OCI-LY3 (cell line): ENCODE measurements at regions not wholly inside any gene's neighbourhood (a gene's known extent, or its start where the extent isn't known, plus 50 kb on each side); places are given as distances from the start of the nearest gene placed in this dataset.

Experiments used
- H2AFZ ChIP-seq: fragments of 200-600, 300-600 bp; shearing (Covaris generic); 2 replicates; pipeline ENCODE4 v1.6.0; 2014; ENCODE audit warnings: antibody characterized with exemption, low read depth, low read length
- H3K27ac ChIP-seq: fragments of 200-600, 300-600 bp; sonication (generic); 2 replicates; pipeline ENCODE4 v1.5.1; 2014; ENCODE audit warnings: mild to moderate bottlenecking, low read length, moderate library complexity, mixed read lengths
- H3K27me3 ChIP-seq: fragments of 200-600, 300-600 bp; sonication (generic); 2 replicates; pipeline ENCODE4 v1.6.1; 2014; ENCODE audit warnings: low read depth, low read length, mixed read lengths
- H3K36me3 ChIP-seq: fragments of 200-600, 300-600 bp; sonication (generic); replicated peaks from 2 replicates; pipeline ENCODE3; 2014; ENCODE audit warnings: low read depth, low read length, mixed read lengths
- H3K4me1 ChIP-seq: fragments of 300-600, 200-600 bp; sonication (generic); 2 replicates; pipeline ENCODE4 v1.6.1; 2014; ENCODE audit warnings: low read length, mixed read lengths
- H3K4me2 ChIP-seq: fragments of 200-600, 300-600 bp; sonication (generic); 2 replicates; pipeline ENCODE4 v1.6.1; 2014; ENCODE audit warnings: low read length, mixed read lengths
- H3K4me3 ChIP-seq: fragments of 300-600, 200-600 bp; sonication (generic); 2 replicates; pipeline ENCODE4 v1.5.1; 2014; ENCODE audit warnings: antibody characterized with exemption, mild to moderate bottlenecking, low read length, moderate library complexity
- H3K79me2 ChIP-seq: fragments of 300-600, 200-600 bp; shearing (Covaris generic); 2 replicates; pipeline ENCODE4 v1.6.1; 2014; ENCODE audit warnings: mild to moderate bottlenecking, low read length, mixed read lengths
- H3K9ac ChIP-seq: fragments of 300-600, 200-600 bp; shearing (Covaris generic); 2 replicates; pipeline ENCODE4 v1.6.0; 2014; ENCODE audit warnings: mild to moderate bottlenecking, low read length, moderate library complexity
- H3K9me3 ChIP-seq: fragments of 200-600, 300-600 bp; shearing (Covaris generic); 2 replicates; pipeline ENCODE4 v1.6.1; 2014; ENCODE audit warnings: low read length, mixed read lengths; ENCODE audit not compliant: insufficient read depth
- H4K20me1 ChIP-seq: fragments of 200-600, 300-600 bp; sonication (generic); 2 replicates; pipeline ENCODE4 v1.6.1; 2016; ENCODE audit warnings: low read length, mixed read lengths; ENCODE audit not compliant: insufficient read depth
- CTCF ChIP-seq: fragments of 200-600, 300-600 bp; sonication (generic); IDR thresholded peaks from 2 replicates; pipeline ENCODE4 v1.5.1; 2014; ENCODE audit warnings: antibody characterized with exemption, low read length, low read depth
- EZH2phosphoT487 ChIP-seq: fragments of 200-600 bp; shearing (Covaris generic); IDR thresholded peaks from 2 replicates; pipeline ENCODE4 v1.6.1; 2018; ENCODE audit warnings: antibody characterized with exemption, mixed run types, low read depth

GRCh38 chr4:108532738-108533137 lies 87.6 kb upstream of the RPL34 start:
- Histone ChIP-seq H2AFZ (no peak overlapping the region), H4K20me1 (no peaks in the 10 kb centered on the region), H3K9ac (no peak overlapping the region), H3K27me3 (no peaks in the 10 kb centered on the region), H3K36me3 (no peaks in the 10 kb centered on the region), H3K4me3 (no peak overlapping the region), H3K4me1 (no peaks in the 10 kb centered on the region), H3K79me2 (no peaks in the 10 kb centered on the region), H3K27ac (no peak overlapping the region), H3K4me2 (no peak overlapping the region), H3K9me3 (no peaks in the 10 kb centered on the region)
- TF ChIP-seq EZH2phosphoT487 (no peak), CTCF (no peak)

GRCh38 chr4:108532187-108532586 lies 88.2 kb upstream of the RPL34 start:
- Histone ChIP-seq H3K79me2 (no peaks in the 10 kb centered on the region), H2AFZ (no peak overlapping the region), H3K4me3 (no peak overlapping the region), H3K4me1 (no peaks in the 10 kb centered on the region), H3K4me2 (no peak overlapping the region), H4K20me1 (no peaks in the 10 kb centered on the region), H3K9ac (no peak overlapping the region), H3K27me3 (no peaks in the 10 kb centered on the region), H3K27ac (no peak overlapping the region), H3K9me3 (no peaks in the 10 kb centered on the region), H3K36me3 (no peaks in the 10 kb centered on the region)
- TF ChIP-seq EZH2phosphoT487 (no peak), CTCF (no peak)

GRCh38 chr4:108531461-108531860 lies 88.9 kb upstream of the RPL34 start:
- H3K9me3 ChIP-seq, result no peaks in the 10 kb centered on the region
- no peaks in the 10 kb centered on the region for H3K79me2 ChIP-seq
- no peaks in the 10 kb centered on the region for H3K36me3 ChIP-seq
- no peak for TF ChIP-seq CTCF
- no peak for TF ChIP-seq EZH2phosphoT487
- no peaks in the 10 kb centered on the region for H3K4me1 ChIP-seq
- H4K20me1 ChIP-seq, result no peaks in the 10 kb centered on the region
- H3K4me3 ChIP-seq, result no peak overlapping the region
- no peak overlapping the region for H3K27ac ChIP-seq
- H3K4me2 ChIP-seq, result no peak overlapping the region
- no peaks in the 10 kb centered on the region for H3K27me3 ChIP-seq
- H2AFZ ChIP-seq, result no peak overlapping the region
- H3K9ac ChIP-seq, result no peak overlapping the region

GRCh38 chr4:108529984-108530905 lies 90.1 kb upstream of the RPL34 start:
- H3K27ac ChIP-seq, result no peak overlapping the region
- H2AFZ ChIP-seq, result no peak overlapping the region
- no peak for TF ChIP-seq CTCF
- TF ChIP-seq EZH2phosphoT487, result no peak
- H4K20me1 ChIP-seq, result no peaks in the 10 kb centered on the region
- H3K4me2 ChIP-seq, result no peak overlapping the region
- H3K4me1 ChIP-seq, result no peaks in the 10 kb centered on the region
- no peaks in the 10 kb centered on the region for H3K27me3 ChIP-seq
- no peak overlapping the region for H3K9ac ChIP-seq
- H3K4me3 ChIP-seq, result no peak overlapping the region
- no peaks in the 10 kb centered on the region for H3K79me2 ChIP-seq
- H3K36me3 ChIP-seq, result no peaks in the 10 kb centered on the region
- no peaks in the 10 kb centered on the region for H3K9me3 ChIP-seq
